ENCODE measurements at regions not wholly inside any gene's neighbourhood (a gene's known extent, or its start where the extent isn't known, plus 50 kb on each side); places are given as distances from the start of the nearest gene placed in this dataset.

- H3K4me3 ChIP-seq, result no peak overlapping the region
- H3K36me3 ChIP-seq, result no peaks in the 10 kb centered on the region
- H3K4me1 ChIP-seq (ENCODE audit: low read depth), result no peaks in the 10 kb centered on the region
- H3K9me3 ChIP-seq (ENCODE audit: low read depth), result no peaks in the 10 kb centered on the region
- H3K27ac ChIP-seq, result no peak overlapping the region
- H3K27me3 ChIP-seq, result peaks cover 48% of the 10 kb centered on the region
- TF ChIP-seq, protein P1, sequence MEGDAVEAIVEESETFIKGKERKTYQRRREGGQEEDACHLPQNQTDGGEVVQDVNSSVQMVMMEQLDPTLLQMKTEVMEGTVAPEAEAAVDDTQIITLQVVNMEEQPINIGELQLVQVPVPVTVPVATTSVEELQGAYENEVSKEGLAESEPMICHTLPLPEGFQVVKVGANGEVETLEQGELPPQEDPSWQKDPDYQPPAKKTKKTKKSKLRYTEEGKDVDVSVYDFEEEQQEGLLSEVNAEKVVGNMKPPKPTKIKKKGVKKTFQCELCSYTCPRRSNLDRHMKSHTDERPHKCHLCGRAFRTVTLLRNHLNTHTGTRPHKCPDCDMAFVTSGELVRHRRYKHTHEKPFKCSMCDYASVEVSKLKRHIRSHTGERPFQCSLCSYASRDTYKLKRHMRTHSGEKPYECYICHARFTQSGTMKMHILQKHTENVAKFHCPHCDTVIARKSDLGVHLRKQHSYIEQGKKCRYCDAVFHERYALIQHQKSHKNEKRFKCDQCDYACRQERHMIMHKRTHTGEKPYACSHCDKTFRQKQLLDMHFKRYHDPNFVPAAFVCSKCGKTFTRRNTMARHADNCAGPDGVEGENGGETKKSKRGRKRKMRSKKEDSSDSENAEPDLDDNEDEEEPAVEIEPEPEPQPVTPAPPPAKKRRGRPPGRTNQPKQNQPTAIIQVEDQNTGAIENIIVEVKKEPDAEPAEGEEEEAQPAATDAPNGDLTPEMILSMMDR (IDR thresholded peaks at IDR 0.05; ENCODE audit: low read depth, low read length), result no peak
- DNase-seq (ENCODE audit: low read depth in 1 of 2, low spot score in 1 of 2), result no peak
Observed at GRCh38 chr11:31995032-31995431, 95.8 kb upstream of the RCN1 start.

- DNase-seq (ENCODE audit: low read depth in 1 of 2, low spot score in 1 of 2), result peak in 1 of 2 donors; percentile 53
- Histone ChIP-seq H3K36me3 (no peaks in the 10 kb centered on the region), H3K9me3 (ENCODE audit: low read depth) (no peaks in the 10 kb centered on the region), H3K27me3 (peaks cover 77% of the 10 kb centered on the region), H3K4me3 (no peak overlapping the region), H3K4me1 (ENCODE audit: low read depth) (no peaks in the 10 kb centered on the region), H3K27ac (no peak overlapping the region)
- TF ChIP-seq, protein P1 (IDR thresholded peaks at IDR 0.05; ENCODE audit: low read depth, low read length), result no peak
Observed at GRCh38 chr11:31987118-31988005, 103.5 kb upstream of the RCN1 start.

- Histone ChIP-seq H3K9me3 (ENCODE audit: low read depth) (no peaks in the 10 kb centered on the region), H3K27ac (no peak overlapping the region), H3K4me1 (ENCODE audit: low read depth) (no peaks in the 10 kb centered on the region), H3K36me3 (no peaks in the 10 kb centered on the region), H3K4me3 (no peak overlapping the region), H3K27me3 (peaks cover 75% of the 10 kb centered on the region)
- DNase-seq (ENCODE audit: low read depth in 1 of 2, low spot score in 1 of 2), result no peak
- TF ChIP-seq, protein P1 (IDR thresholded peaks at IDR 0.05; ENCODE audit: low read depth, low read length), result no peak
Observed at GRCh38 chr11:31986201-31986889, 104.5 kb upstream of the RCN1 start.

DNA sequence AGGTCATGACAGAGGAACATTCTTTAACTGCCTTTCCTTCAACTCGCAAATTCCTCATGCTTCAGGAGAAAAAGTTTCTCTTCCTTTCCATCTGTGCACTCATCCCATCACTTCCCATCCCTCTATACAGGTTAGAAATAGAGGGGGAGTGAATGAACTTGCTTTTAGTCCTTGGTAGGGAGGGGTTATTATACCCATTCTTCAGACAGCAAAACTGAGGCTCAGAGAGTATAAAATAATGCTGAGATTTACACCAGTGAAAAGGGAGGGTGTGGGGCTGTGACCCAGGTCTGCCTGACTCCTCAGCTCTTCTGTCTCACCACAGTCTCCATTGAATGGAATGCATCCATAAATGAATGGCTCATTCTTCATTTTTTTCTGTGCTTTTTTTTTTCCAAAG is 109.4 kb upstream of the RCN1 start:
- DNase-seq (ENCODE audit: low read depth in 1 of 2, low spot score in 1 of 2), result no peak
- TF ChIP-seq, protein P1 (IDR thresholded peaks at IDR 0.05; ENCODE audit: low read depth, low read length), result no peak
- H3K36me3 ChIP-seq, result no peaks in the 10 kb centered on the region
- no peaks in the 10 kb centered on the region for H3K9me3 ChIP-seq (ENCODE audit: low read depth)
- no peak overlapping the region for H3K27ac ChIP-seq
- no peak overlapping the region for H3K4me3 ChIP-seq
- no peaks in the 10 kb centered on the region for H3K4me1 ChIP-seq (ENCODE audit: low read depth)
- H3K27me3 ChIP-seq, result peaks cover 33% of the 10 kb centered on the region

- Histone ChIP-seq H3K36me3 (no peaks in the 10 kb centered on the region), H3K27me3 (peaks cover 20% of the 10 kb centered on the region), H3K4me1 (ENCODE audit: low read depth) (no peaks in the 10 kb centered on the region), H3K4me3 (no peak overlapping the region), H3K27ac (no peak overlapping the region), H3K9me3 (ENCODE audit: low read depth) (no peaks in the 10 kb centered on the region)
- DNase-seq (ENCODE audit: low read depth in 1 of 2, low spot score in 1 of 2), result no peak
- TF ChIP-seq, protein P1 (IDR thresholded peaks at IDR 0.05; ENCODE audit: low read depth, low read length), result no peak
Observed at GRCh38 chr11:31977343-31977742, 113.5 kb upstream of the RCN1 start.

All from cardiac muscle cell (in vitro differentiated cells and primary cell).